ENCODE measurements at regions not wholly inside any gene's neighbourhood (a gene's known extent, or its start where the extent isn't known, plus 50 kb on each side); places are given as distances from the start of the nearest gene placed in this dataset.

DNA sequence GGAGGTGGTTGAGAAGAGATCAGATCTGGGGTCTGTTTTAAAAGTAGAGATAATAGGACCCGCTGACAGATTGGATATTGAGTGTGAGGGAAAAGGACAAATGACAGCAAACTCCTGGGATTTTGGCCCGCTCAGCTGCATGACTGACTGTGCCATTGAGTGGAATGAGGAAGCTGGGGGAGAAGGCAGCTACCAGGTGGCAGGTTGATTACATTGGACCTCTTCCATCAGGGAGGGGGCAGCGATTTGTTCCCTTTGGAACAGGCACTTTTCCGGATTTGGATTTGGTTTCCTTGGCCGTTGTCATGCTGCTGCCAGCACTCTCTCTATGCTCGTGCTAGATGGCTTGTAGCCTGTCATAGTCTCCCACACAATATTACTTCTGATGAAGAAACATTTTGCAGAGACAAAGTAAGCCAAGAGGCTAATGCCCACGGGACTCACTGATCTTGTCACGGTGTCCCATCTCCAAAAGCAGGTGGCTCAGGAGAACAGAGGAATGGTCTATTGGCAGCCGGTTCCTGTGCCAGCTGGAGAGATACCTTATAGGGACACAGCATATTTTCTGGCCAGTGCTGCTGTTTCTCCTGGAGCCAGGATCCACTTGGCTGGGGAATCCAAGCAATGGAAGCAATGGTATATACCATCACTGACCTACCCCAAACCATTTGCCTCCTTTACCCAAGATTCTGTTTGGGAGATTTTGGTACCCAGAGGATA, 69.1 kb upstream of the WAC start:
- Histone ChIP-seq H3K27ac (no peak overlapping the region), H3K9me3 (no peaks in the 10 kb centered on the region), H3K36me3 (no peaks in the 10 kb centered on the region), H3K4me1 (no peaks in the 10 kb centered on the region), H3K27me3 (no peaks in the 10 kb centered on the region), H3K4me3 (no peak overlapping the region)
- TF ChIP-seq, protein P1, sequence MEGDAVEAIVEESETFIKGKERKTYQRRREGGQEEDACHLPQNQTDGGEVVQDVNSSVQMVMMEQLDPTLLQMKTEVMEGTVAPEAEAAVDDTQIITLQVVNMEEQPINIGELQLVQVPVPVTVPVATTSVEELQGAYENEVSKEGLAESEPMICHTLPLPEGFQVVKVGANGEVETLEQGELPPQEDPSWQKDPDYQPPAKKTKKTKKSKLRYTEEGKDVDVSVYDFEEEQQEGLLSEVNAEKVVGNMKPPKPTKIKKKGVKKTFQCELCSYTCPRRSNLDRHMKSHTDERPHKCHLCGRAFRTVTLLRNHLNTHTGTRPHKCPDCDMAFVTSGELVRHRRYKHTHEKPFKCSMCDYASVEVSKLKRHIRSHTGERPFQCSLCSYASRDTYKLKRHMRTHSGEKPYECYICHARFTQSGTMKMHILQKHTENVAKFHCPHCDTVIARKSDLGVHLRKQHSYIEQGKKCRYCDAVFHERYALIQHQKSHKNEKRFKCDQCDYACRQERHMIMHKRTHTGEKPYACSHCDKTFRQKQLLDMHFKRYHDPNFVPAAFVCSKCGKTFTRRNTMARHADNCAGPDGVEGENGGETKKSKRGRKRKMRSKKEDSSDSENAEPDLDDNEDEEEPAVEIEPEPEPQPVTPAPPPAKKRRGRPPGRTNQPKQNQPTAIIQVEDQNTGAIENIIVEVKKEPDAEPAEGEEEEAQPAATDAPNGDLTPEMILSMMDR (IDR thresholded peaks at IDR 0.05), result no peak
- no peak for DNase-seq
- intact Hi-C loops (cut with DNase I; ENCODE audit: low total_unique reads), result no loop called here

DNA sequence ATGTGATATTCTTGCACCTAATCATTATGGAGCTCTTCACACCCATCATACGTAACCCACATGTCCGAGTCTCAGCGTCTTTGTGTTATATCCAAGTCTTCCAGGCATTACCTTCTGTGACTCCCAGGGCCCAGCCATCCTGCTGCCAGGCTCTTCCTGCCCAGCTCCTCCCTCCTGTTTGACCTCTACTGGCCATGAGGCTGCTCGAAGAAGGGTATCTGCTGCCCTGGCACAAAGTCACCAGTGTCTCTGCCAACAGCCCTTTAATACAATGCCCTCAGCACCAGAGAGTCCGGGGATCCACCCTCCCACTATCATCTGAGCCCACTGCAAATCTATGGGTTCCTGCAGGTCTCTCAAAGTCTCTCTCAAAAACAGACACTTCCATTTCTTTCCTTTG, 65.3 kb upstream of the WAC start:
- H3K4me3 ChIP-seq, result no peak overlapping the region
- H3K27ac ChIP-seq, result no peak overlapping the region
- no peaks in the 10 kb centered on the region for H3K36me3 ChIP-seq
- H3K4me1 ChIP-seq, result no peaks in the 10 kb centered on the region
- intact Hi-C loops (cut with DNase I; ENCODE audit: low total_unique reads), result no loop called here
- TF ChIP-seq, protein P1 (IDR thresholded peaks at IDR 0.05), result no peak
- TF ChIP-seq POLR2A (IDR thresholded peaks at IDR 0.05), result no peak
- no peaks in the 10 kb centered on the region for H3K9me3 ChIP-seq
- no peaks in the 10 kb centered on the region for H3K27me3 ChIP-seq
- DNase-seq, result no peak

DNA sequence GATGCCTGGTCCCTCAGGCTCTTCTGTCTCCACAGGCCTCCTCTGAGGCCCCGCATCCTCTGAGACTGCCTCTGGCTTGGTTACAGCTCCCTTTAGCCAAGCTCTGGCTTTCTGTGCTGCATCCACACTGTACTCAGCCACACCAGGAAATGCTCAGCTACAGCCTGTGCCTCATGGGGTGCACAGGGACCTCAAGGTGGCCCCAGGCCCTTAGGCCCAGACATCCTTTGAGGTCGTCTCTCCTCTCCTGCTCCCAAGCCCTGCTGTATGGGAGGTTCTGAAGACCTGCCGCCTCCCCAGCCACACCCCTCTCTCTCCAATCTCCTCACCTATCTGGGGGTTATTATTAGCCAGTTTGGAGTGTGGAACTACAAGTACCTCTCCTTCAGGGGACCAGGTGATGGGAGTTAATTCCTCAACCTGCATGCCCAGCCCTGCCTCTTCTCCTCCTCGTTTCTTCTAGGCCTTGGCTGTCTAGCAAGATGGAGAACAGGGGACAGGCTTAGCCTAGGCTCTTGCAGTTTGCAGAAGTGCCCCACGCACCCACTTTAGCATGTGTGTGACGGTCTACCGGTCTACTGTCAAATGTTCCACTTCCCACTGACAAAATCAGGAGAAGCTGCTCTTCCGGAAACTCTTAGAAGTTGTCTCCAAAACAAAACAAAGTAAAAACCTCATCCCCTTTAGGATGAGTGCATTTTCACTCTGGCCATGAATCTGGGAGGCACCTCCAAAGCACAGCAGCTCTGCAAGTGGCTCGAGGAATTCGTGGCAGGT, 64.0 kb upstream of the WAC start:
- Histone ChIP-seq H3K4me3 (no peak overlapping the region), H3K36me3 (no peaks in the 10 kb centered on the region), H3K4me1 (no peaks in the 10 kb centered on the region), H3K27me3 (no peaks in the 10 kb centered on the region), H3K9me3 (no peaks in the 10 kb centered on the region), H3K27ac (no peak overlapping the region)
- TF ChIP-seq POLR2A (IDR thresholded peaks at IDR 0.05), result no peak
- TF ChIP-seq, protein P1 (IDR thresholded peaks at IDR 0.05), result no peak
- intact Hi-C loops (cut with DNase I; ENCODE audit: low total_unique reads), result no loop called here
- no peak for DNase-seq

DNA sequence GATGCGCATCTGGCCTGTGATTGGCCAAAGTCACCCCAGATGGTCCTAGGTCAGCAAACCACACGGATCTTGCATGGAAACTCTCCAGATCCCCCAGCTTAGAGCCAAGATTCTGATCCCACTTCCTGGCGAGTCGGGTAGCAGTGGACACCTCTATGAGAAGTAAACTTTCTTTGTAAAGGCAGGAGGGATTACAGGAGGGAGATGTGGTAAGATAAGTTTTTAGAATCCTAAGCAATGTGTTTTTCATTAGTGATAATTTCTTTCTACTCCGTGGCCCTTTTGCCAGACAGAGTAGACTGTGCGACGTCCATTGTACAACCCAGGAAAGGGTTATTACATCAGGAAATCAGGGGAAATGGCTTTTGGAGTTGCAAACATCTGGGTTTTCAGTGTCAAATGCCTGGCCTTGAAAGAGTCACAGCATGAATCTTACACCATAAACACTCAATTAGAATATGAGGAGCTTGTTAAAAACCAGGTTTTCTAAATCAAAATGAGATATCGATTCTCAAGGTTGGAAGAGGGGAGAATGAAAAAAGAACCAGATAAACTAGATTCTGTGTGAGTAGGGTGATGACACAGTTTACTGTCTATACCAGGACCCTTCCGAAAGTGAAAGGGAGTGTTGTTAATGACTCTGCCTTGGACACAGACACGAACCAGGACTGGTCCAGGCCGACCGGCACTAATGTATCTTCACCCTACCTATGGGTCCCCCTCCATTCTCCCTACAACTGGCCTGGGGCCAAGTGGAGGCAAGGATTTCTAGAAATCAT, 61.9 kb upstream of the WAC start:
- TF ChIP-seq POLR2A (IDR thresholded peaks at IDR 0.05), result no peak
- TF ChIP-seq, protein P1 (IDR thresholded peaks at IDR 0.05), result no peak
- Histone ChIP-seq H3K27ac (no peak overlapping the region), H3K27me3 (no peaks in the 10 kb centered on the region), H3K4me3 (no peak overlapping the region), H3K36me3 (no peaks in the 10 kb centered on the region), H3K4me1 (no peaks in the 10 kb centered on the region), H3K9me3 (no peaks in the 10 kb centered on the region)
- intact Hi-C loops (cut with DNase I; ENCODE audit: low total_unique reads), result no loop called here
- no peak for DNase-seq

DNA sequence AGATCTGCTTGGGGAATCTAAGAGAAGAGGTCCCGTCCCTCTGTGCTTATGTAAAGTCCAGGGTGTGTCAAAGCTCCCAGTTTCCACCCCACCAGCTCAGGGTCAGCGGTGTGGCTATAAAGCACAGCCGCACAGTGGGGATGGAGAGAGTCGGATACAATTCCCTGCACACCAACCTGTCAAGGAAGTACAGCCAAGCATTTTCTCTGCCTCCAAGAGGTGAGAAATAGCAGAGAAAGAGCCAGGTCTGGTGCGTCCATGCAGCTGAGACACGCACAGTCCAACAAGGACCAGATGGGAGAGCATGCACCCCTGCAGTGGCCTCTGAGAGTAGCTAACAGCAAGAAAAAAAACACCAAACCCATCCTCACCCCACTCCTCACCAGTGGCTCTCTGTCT, 61.3 kb upstream of the WAC start:
- Histone ChIP-seq H3K27ac (no peak overlapping the region), H3K4me1 (no peaks in the 10 kb centered on the region), H3K4me3 (no peak overlapping the region), H3K27me3 (no peaks in the 10 kb centered on the region), H3K36me3 (no peaks in the 10 kb centered on the region), H3K9me3 (no peaks in the 10 kb centered on the region)
- TF ChIP-seq, protein P1 (IDR thresholded peaks at IDR 0.05), result no peak
- intact Hi-C loops (cut with DNase I; ENCODE audit: low total_unique reads), result no loop called here
- DNase-seq, result no peak

Data from uterus (tissue), 3 donors.